ENCODE measurements at regions not wholly inside any gene's neighbourhood (a gene's known extent, or its start where the extent isn't known, plus 50 kb on each side); places are given as distances from the start of the nearest gene placed in this dataset.

DNA sequence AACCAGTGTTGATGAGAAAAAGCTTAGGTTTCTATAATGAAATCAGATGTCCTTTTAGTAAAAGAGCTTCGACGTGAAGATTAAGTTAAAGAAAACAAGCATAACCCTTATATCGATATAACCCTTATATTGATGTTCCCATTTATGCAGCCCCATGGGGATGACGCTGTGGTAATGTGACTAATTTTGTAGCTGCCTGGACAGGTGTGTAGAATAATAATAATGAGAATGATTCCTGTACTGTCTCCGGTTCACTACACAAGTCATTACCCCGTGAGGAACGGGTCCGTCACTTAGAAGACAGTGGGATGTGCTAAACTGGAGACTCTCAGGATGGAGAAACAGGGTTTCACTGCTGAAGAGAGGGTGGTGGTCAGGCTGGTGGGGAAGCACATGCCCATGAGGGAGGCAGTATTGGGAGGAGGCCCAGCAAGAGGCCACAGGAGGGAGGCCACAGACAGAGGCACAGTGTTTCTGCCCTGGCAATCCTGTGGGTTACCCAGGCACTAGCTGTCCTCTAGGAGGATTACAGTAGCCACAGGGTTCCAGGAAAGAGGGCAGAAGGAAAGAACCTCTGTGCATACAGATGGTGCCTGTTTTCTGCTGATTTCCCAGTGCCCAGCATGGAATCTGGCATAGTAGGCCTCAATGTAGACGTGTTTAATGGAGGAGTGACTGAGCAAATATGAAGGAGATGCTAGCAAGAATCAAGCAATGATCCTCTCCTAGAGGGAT lies 191.1 kb upstream of the TSC22D2 start:
- DNase-seq (ENCODE audit: low spot score), result no peak

- no peak for DNase-seq (ENCODE audit: low spot score)
These were observed 191.9 kb upstream of the TSC22D2 start for GRCh38 chr3:150216041-150216811.

- no peak for DNase-seq (ENCODE audit: low spot score)
These were observed 192.5 kb upstream of the TSC22D2 start for GRCh38 chr3:150215616-150216015.

DNA sequence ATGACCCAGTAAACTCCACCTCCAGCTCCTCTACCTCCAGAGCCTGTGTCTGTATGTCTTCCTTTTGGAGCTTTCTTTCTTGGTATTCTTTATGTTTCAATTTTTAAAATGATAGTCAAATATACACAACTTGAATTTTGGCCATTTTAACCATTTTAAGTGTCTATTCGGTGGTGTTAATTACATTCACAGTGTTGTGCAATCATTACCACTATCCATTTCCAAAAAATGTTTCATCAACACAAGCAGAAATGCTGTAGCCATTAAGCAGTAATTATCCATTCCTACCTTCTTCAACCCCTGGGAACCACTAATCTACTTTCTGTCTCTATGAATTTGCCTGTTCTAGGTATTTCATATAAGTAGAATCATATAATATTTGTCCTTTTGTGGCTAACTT lies 194.5 kb upstream of the TSC22D2 start:
- no peak for DNase-seq (ENCODE audit: low spot score)

- DNase-seq (ENCODE audit: low spot score), result no peak
These were observed 197.5 kb upstream of the TSC22D2 start for GRCh38 chr3:150210461-150211110.

DNA sequence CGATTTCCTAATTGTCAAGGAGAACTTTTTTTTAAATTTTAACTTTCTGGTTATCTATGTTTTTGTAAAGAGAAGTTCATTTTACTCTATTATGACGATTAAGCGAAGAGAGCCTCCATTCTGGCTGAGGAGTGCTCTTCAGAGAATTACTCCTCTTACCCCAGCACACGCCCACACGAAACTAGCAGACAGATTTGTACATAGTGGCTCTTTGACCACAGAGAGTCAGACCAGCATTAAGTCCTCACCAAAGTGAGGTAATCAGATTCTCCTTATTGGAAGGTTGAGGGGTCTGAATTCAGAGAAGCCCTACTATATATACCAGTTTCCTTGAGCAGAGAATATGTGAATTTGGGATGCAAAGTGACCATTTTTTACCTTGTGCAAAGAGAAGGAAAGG lies 204.8 kb upstream of the TSC22D2 start:
- DNase-seq (ENCODE audit: low spot score), result no peak

GRCh38 chr3:150202711-150203110 lies 205.4 kb upstream of the TSC22D2 start:
- no peak for DNase-seq (ENCODE audit: low spot score)

- no peak for DNase-seq (ENCODE audit: low spot score)
These were observed 213.1 kb upstream of the TSC22D2 start for GRCh38 chr3:150194957-150195356.

DNA sequence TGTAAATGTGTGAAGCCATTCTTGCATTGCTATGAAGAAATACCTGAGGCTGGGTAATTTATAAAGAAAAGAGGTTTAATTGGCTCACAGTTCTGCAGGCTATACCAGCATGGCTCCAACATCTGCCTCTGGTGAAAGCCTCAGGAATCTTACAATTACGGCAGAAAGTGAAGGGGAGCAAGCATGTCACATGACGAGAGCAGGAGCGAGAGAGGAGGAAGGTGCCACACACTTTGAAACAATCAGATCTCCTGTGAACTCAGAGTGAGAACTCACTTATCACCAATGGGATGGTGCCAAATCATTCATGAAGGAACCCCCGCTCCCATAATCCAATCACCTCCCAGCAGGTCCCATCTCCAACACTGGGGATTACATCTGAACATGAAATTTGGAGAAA lies 213.6 kb upstream of the TSC22D2 start:
- no peak for DNase-seq (ENCODE audit: low spot score)

- peak; percentile 5 for DNase-seq (ENCODE audit: low spot score)
These were observed 213.9 kb upstream of the PFN2 start for GRCh38 chr3:150184426-150185071.

GRCh38 chr3:150183678-150184425 lies 213.2 kb upstream of the PFN2 start:
- DNase-seq (ENCODE audit: low spot score), result peak; percentile 85

GRCh38 chr3:150180334-150180733 lies 209.6 kb upstream of the PFN2 start:
- no peak for DNase-seq (ENCODE audit: low spot score)

DNA sequence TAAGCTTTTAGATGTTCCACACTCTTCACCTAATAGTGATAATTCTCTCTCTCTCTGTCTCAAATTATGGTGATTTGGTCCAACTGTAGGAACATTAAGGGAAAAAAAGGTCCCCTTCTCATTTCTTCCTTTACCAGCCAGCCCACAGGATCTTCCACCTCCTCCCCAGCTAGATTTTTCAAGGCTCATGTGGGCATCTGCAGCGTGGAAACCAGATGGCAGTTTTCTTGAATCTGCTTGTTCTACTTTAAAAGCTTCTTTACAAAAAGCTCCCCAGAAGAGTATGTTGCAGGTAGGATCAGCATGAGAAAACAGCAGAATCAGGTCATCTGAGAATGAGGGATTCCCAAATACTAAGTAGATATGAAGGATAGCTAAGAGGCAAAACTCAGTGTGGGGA lies 208.6 kb upstream of the PFN2 start:
- DNase-seq (ENCODE audit: low spot score), result no peak

- DNase-seq (ENCODE audit: low spot score), result no peak
These were observed 207.1 kb upstream of the PFN2 start for GRCh38 chr3:150177673-150178381.

DNA sequence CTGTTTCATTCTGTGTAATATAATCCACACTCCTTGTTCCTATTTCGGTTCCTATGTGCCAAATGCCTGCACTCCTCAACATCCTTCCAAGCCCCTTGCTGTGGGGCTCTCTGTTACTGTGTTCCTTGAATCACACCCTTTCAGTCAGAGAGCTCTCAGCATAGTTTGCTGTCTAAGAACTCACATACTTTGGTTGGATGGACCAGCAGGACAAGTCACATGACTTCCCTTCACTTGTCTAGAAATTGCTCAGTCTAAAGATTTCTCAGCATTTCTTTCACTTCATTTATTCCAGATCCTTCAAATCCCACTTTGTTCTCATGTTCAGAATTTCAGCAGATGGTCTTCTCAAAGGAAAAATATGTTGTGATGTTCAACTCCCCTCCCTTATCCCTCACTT lies 203.5 kb upstream of the PFN2 start:
- no peak for DNase-seq (ENCODE audit: low spot score)

DNA sequence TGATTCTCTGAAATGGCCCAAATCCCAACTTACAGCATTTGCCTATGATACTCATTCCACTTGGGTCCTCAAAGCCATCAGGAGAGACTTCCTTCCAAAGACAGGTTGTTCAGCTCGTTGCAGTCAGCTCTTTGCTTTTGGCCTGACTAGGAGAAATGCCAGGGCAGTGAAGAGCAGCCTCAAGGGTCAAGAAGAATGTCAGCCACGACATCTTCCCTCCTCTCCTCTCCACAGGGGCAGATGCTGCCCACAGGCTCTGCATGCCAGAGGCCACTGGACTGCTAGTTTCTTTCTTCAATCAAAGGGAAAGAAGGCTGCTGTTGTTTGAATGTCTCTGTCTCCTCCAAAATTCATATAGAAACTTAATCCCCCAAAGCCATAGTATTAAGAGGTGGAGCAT lies 201.7 kb upstream of the PFN2 start:
- no peak for DNase-seq (ENCODE audit: low spot score)

DNA sequence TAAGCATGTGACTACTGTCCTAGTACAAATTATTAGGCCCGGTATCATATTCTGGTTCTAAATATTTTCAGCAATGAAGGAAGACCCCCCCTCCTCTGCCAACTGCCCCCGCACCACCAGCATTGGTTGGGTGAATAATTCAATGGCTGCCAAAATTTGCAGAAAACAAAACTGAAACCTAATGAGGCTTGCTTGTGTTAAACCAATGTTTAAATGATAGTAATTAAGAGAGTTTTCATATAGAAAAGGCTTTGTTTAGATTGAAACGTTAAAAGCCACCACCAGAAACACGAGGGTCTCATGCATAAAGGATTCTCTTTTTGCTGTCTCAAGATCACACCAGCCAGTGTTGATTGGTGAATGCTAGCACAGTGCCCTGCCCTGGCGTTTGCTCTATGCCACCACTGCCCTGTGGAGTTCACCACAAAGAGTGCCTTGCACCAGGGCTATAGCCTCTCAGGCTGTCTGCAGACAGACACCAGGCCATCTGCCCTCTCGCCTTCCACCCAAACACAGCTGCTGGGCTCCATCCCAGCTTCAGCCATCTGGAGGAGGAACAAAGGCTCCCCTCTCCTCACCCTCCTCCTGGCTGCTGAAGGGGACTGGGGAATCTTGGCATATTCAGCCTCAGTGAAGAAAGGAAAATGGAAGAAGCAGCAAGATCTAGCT lies 200.3 kb upstream of the PFN2 start:
- DNase-seq (ENCODE audit: low spot score), result no peak

- no peak for DNase-seq (ENCODE audit: low spot score)
These were observed 198.7 kb upstream of the PFN2 start for GRCh38 chr3:150169330-150169940.

- DNase-seq (ENCODE audit: low spot score), result no peak
These were observed 198.0 kb upstream of the PFN2 start for GRCh38 chr3:150168698-150169097.

DNA sequence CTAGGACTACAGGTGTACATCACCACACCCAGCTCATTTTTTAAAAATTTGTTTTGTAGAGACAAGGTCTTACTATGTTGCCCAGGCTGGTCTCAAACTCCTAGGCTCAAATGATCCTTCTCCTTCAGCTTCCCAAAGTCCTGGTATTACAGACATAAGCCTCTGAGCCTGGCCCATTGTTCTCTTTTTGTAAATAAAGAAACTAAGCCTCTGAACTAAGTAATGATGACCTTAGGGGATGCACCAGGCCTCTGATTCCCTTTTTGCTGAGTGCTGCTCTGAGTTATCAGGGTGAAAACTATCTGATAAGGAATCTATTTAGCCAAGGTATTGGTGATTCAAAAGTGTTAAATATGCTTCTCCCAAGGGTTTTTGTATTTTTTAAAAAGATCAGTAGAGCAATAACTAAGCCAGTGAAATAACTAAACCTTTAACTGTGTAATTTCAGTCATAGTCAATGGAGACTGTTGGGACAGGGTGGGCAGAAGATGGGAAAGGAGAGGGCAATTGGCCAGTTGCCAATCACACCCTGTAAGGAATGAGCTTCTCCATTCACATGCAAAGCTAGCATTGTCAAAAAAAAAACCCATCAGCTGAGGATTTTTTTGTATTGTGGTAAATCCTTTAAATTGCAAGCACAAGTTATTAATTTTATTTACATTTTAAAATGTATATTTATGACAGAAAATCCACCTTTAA lies 194.8 kb upstream of the PFN2 start:
- no peak for DNase-seq (ENCODE audit: low spot score)

Measured in NAMALWA (cell line).